ENCODE measurements at regions not wholly inside any gene's neighbourhood (a gene's known extent, or its start where the extent isn't known, plus 50 kb on each side); places are given as distances from the start of the nearest gene placed in this dataset.

- Histone ChIP-seq H3K27ac (ENCODE audit: low read length) (no peak overlapping the region), H3K4me3 (ENCODE audit: low read length in 2 of 2) (no peak overlapping the region), H3K36me3 (ENCODE audit: control insufficient read depth in 2 of 2, insufficient read depth in 2 of 2, low read length in 2 of 2) (no peaks in the 10 kb centered on the region), H3K9me3 (ENCODE audit: control insufficient read depth in 2 of 2, low read length in 2 of 2) (peaks cover 3 to 4% of the 10 kb centered on the region in 2 donors), H3K9ac (ENCODE audit: low read length in 2 of 2) (no peak overlapping the region), H3K27me3 (ENCODE audit: control insufficient read depth in 1 of 2, insufficient read depth in 2 of 2, low read length in 2 of 2) (peaks cover 0 to 2% of the 10 kb centered on the region in 2 donors), H3K4me1 (ENCODE audit: control insufficient read depth, insufficient read depth, low read length) (peaks cover 8% of the 10 kb centered on the region)
Measured at GRCh38 chr2:238742664-238743063, 105.2 kb upstream of the TWIST2 start.

- Histone ChIP-seq H3K9ac (ENCODE audit: low read length in 2 of 2) (no peak overlapping the region), H3K27ac (ENCODE audit: low read length) (no peak overlapping the region), H3K4me3 (ENCODE audit: low read length in 2 of 2) (no peak overlapping the region), H3K9me3 (ENCODE audit: control insufficient read depth in 2 of 2, low read length in 2 of 2) (no peaks in the 10 kb centered on the region), H3K36me3 (ENCODE audit: control insufficient read depth in 2 of 2, insufficient read depth in 2 of 2, low read length in 2 of 2) (no peaks in the 10 kb centered on the region), H3K4me1 (ENCODE audit: control insufficient read depth, insufficient read depth, low read length) (peaks cover 8% of the 10 kb centered on the region), H3K27me3 (ENCODE audit: control insufficient read depth in 1 of 2, insufficient read depth in 2 of 2, low read length in 2 of 2) (peaks cover 0 to 2% of the 10 kb centered on the region in 2 donors)
Measured at GRCh38 chr2:238743243-238744065, 104.4 kb upstream of the TWIST2 start.

GRCh38 chr2:238744951-238745350 is 102.9 kb upstream of the TWIST2 start:
- Histone ChIP-seq H3K4me3 (ENCODE audit: low read length in 2 of 2) (no peak overlapping the region), H3K27ac (ENCODE audit: low read length) (no peak overlapping the region), H3K4me1 (ENCODE audit: control insufficient read depth, insufficient read depth, low read length) (peaks cover 5% of the 10 kb centered on the region), H3K36me3 (ENCODE audit: control insufficient read depth in 2 of 2, insufficient read depth in 2 of 2, low read length in 2 of 2) (no peaks in the 10 kb centered on the region), H3K27me3 (ENCODE audit: control insufficient read depth in 1 of 2, insufficient read depth in 2 of 2, low read length in 2 of 2) (peaks cover 0 to 2% of the 10 kb centered on the region in 2 donors), H3K9ac (ENCODE audit: low read length in 2 of 2) (no peak overlapping the region), H3K9me3 (ENCODE audit: control insufficient read depth in 2 of 2, low read length in 2 of 2) (peaks cover 0 to 2% of the 10 kb centered on the region in 2 donors)

GRCh38 chr2:238745997-238746396 is 101.9 kb upstream of the TWIST2 start:
- peaks cover 5% of the 10 kb centered on the region for H3K4me1 ChIP-seq (ENCODE audit: control insufficient read depth, insufficient read depth, low read length)
- no peaks in the 10 kb centered on the region for H3K36me3 ChIP-seq (ENCODE audit: control insufficient read depth in 2 of 2, insufficient read depth in 2 of 2, low read length in 2 of 2)
- H3K27me3 ChIP-seq (ENCODE audit: control insufficient read depth in 1 of 2, insufficient read depth in 2 of 2, low read length in 2 of 2) = peaks cover 0 to 2% of the 10 kb centered on the region in 2 donors
- peaks cover 0 to 4% of the 10 kb centered on the region in 2 donors for H3K9me3 ChIP-seq (ENCODE audit: control insufficient read depth in 2 of 2, low read length in 2 of 2)
- H3K9ac ChIP-seq (ENCODE audit: low read length in 2 of 2) = no peak overlapping the region
- no peak overlapping the region for H3K4me3 ChIP-seq (ENCODE audit: low read length in 2 of 2)
- H3K27ac ChIP-seq (ENCODE audit: low read length) = no peak overlapping the region

GRCh38 chr2:238747114-238747513 is 100.8 kb upstream of the TWIST2 start:
- Histone ChIP-seq H3K9ac (ENCODE audit: low read length in 2 of 2) (no peak overlapping the region), H3K36me3 (ENCODE audit: control insufficient read depth in 2 of 2, insufficient read depth in 2 of 2, low read length in 2 of 2) (no peaks in the 10 kb centered on the region), H3K4me1 (ENCODE audit: control insufficient read depth, insufficient read depth, low read length) (no peaks in the 10 kb centered on the region), H3K27ac (ENCODE audit: low read length) (no peak overlapping the region), H3K27me3 (ENCODE audit: control insufficient read depth in 1 of 2, insufficient read depth in 2 of 2, low read length in 2 of 2) (peaks cover 0 to 2% of the 10 kb centered on the region in 2 donors), H3K9me3 (ENCODE audit: control insufficient read depth in 2 of 2, low read length in 2 of 2) (peaks cover 0 to 4% of the 10 kb centered on the region in 2 donors), H3K4me3 (ENCODE audit: low read length in 2 of 2) (no peak overlapping the region)

GRCh38 chr2:238747557-238747956 is 100.3 kb upstream of the TWIST2 start:
- no peak overlapping the region for H3K9ac ChIP-seq (ENCODE audit: low read length in 2 of 2)
- no peaks in the 10 kb centered on the region for H3K36me3 ChIP-seq (ENCODE audit: control insufficient read depth in 2 of 2, insufficient read depth in 2 of 2, low read length in 2 of 2)
- H3K9me3 ChIP-seq (ENCODE audit: control insufficient read depth in 2 of 2, low read length in 2 of 2) = peaks cover 0 to 4% of the 10 kb centered on the region in 2 donors
- no peak overlapping the region for H3K4me3 ChIP-seq (ENCODE audit: low read length in 2 of 2)
- no peaks in the 10 kb centered on the region for H3K4me1 ChIP-seq (ENCODE audit: control insufficient read depth, insufficient read depth, low read length)
- no peak overlapping the region for H3K27ac ChIP-seq (ENCODE audit: low read length)
- no peaks in the 10 kb centered on the region for H3K27me3 ChIP-seq (ENCODE audit: control insufficient read depth in 1 of 2, insufficient read depth in 2 of 2, low read length in 2 of 2)

GRCh38 chr2:238750212-238750904 is 97.5 kb upstream of the TWIST2 start:
- Histone ChIP-seq H3K27me3 (ENCODE audit: control insufficient read depth in 1 of 2, insufficient read depth in 2 of 2, low read length in 2 of 2) (no peaks in the 10 kb centered on the region), H3K4me3 (ENCODE audit: low read length in 2 of 2) (no peak overlapping the region), H3K27ac (ENCODE audit: low read length) (no peak overlapping the region), H3K9me3 (ENCODE audit: control insufficient read depth in 2 of 2, low read length in 2 of 2) (peaks cover 0 to 4% of the 10 kb centered on the region in 2 donors), H3K36me3 (ENCODE audit: control insufficient read depth in 2 of 2, insufficient read depth in 2 of 2, low read length in 2 of 2) (no peaks in the 10 kb centered on the region), H3K9ac (ENCODE audit: low read length in 2 of 2) (no peak overlapping the region), H3K4me1 (ENCODE audit: control insufficient read depth, insufficient read depth, low read length) (peaks cover 4% of the 10 kb centered on the region)

- Histone ChIP-seq H3K9me3 (ENCODE audit: control insufficient read depth in 2 of 2, low read length in 2 of 2) (peaks cover 0 to 4% of the 10 kb centered on the region in 2 donors), H3K36me3 (ENCODE audit: control insufficient read depth in 2 of 2, insufficient read depth in 2 of 2, low read length in 2 of 2) (no peaks in the 10 kb centered on the region), H3K27me3 (ENCODE audit: control insufficient read depth in 1 of 2, insufficient read depth in 2 of 2, low read length in 2 of 2) (no peaks in the 10 kb centered on the region), H3K9ac (ENCODE audit: low read length in 2 of 2) (no peak overlapping the region), H3K27ac (ENCODE audit: low read length) (no peak overlapping the region), H3K4me3 (ENCODE audit: low read length in 2 of 2) (no peak overlapping the region), H3K4me1 (ENCODE audit: control insufficient read depth, insufficient read depth, low read length) (peaks cover 4% of the 10 kb centered on the region)
Measured at GRCh38 chr2:238754259-238754658, 93.6 kb upstream of the TWIST2 start.

GRCh38 chr2:238761868-238762267 is 86.0 kb upstream of the TWIST2 start:
- Histone ChIP-seq H3K27me3 (ENCODE audit: control insufficient read depth in 1 of 2, insufficient read depth in 2 of 2, low read length in 2 of 2) (peaks cover 2% of the 10 kb centered on the region in 2 donors), H3K9me3 (ENCODE audit: control insufficient read depth in 2 of 2, low read length in 2 of 2) (no peaks in the 10 kb centered on the region), H3K36me3 (ENCODE audit: control insufficient read depth in 2 of 2, insufficient read depth in 2 of 2, low read length in 2 of 2) (no peaks in the 10 kb centered on the region), H3K4me1 (ENCODE audit: control insufficient read depth, insufficient read depth, low read length) (no peaks in the 10 kb centered on the region), H3K27ac (ENCODE audit: low read length) (no peak overlapping the region), H3K4me3 (ENCODE audit: low read length in 2 of 2) (no peak overlapping the region), H3K9ac (ENCODE audit: low read length in 2 of 2) (no peak overlapping the region)

GRCh38 chr2:238763471-238763995 is 84.4 kb upstream of the TWIST2 start:
- Histone ChIP-seq H3K27me3 (ENCODE audit: control insufficient read depth in 1 of 2, insufficient read depth in 2 of 2, low read length in 2 of 2) (peaks cover 2% of the 10 kb centered on the region in 2 donors), H3K9ac (ENCODE audit: low read length in 2 of 2) (no peak overlapping the region), H3K9me3 (ENCODE audit: control insufficient read depth in 2 of 2, low read length in 2 of 2) (no peaks in the 10 kb centered on the region), H3K4me3 (ENCODE audit: low read length in 2 of 2) (no peak overlapping the region), H3K27ac (ENCODE audit: low read length) (no peak overlapping the region), H3K4me1 (ENCODE audit: control insufficient read depth, insufficient read depth, low read length) (no peaks in the 10 kb centered on the region), H3K36me3 (ENCODE audit: control insufficient read depth in 2 of 2, insufficient read depth in 2 of 2, low read length in 2 of 2) (no peaks in the 10 kb centered on the region)
